WTC11 (cell line): ENCODE measurements at regions not wholly inside any gene's neighbourhood (a gene's known extent, or its start where the extent isn't known, plus 50 kb on each side); places are given as distances from the start of the nearest gene placed in this dataset.

Experiments
- CREB1 ChIP-seq: sonication (generic); formaldehyde crosslinking; IDR thresholded peaks from 2 replicates; pipeline ENCODE4 v1.8.0; 2023; ENCODE audit warnings: mild to moderate bottlenecking, missing genetic modification reagents
- CTCF ChIP-seq: fragments of 200-600 bp; IDR thresholded peaks from 2 replicates; pipeline ENCODE4 v1.8.0; 2022; ENCODE audit warnings: antibody characterized with exemption
- E2F4 ChIP-seq: sonication (generic); formaldehyde crosslinking; IDR thresholded peaks from 2 replicates; pipeline ENCODE4 v1.8.1; 2022; ENCODE audit warnings: low read depth, mild to moderate bottlenecking, moderate library complexity, missing genetic modification reagents, borderline replicate concordance
- FOXK1 ChIP-seq: sonication (generic); formaldehyde crosslinking; IDR thresholded peaks from 2 replicates; pipeline ENCODE4 v1.8.0; 2022; ENCODE audit warnings: mild to moderate bottlenecking, moderate library complexity, missing genetic modification reagents
- FOXP4 ChIP-seq: sonication (generic); formaldehyde crosslinking; IDR thresholded peaks from 2 replicates; pipeline ENCODE4 v1.8.0; 2022; ENCODE audit warnings: mild to moderate bottlenecking, missing genetic modification reagents
- GABPB1 ChIP-seq: sonication (generic); formaldehyde crosslinking; IDR thresholded peaks from 2 replicates; pipeline ENCODE4 v1.8.1; 2023; ENCODE audit warnings: mild to moderate bottlenecking, missing genetic modification reagents
- JUN ChIP-seq: sonication (generic); formaldehyde crosslinking; IDR thresholded peaks from 2 replicates; pipeline ENCODE4 v1.8.0; 2023; ENCODE audit warnings: mild to moderate bottlenecking, missing genetic modification reagents
- NR3C1 ChIP-seq: sonication (generic); formaldehyde crosslinking; conservative IDR thresholded peaks from 2 replicates; pipeline ENCODE4 v1.8.1; 2023; ENCODE audit warnings: low read depth, mild to moderate bottlenecking, missing genetic modification reagents
- SOX15 ChIP-seq: fragments of 250-450 bp; sonication (Bioruptor Pico); IDR thresholded peaks from 2 replicates; pipeline ENCODE4 v1.9.0; 2021; ENCODE audit warnings: mild to moderate bottlenecking
- SP1 ChIP-seq: sonication (generic); formaldehyde crosslinking; conservative IDR thresholded peaks from 2 replicates; pipeline ENCODE4 v1.8.1; 2022; ENCODE audit warnings: missing genetic modification reagents
- USF1 ChIP-seq: sonication (generic); formaldehyde crosslinking; IDR thresholded peaks from 2 replicates; pipeline ENCODE4 v1.8.0; 2022; ENCODE audit warnings: mild to moderate bottlenecking, missing genetic modification reagents
- USF2 ChIP-seq: sonication (generic); formaldehyde crosslinking; IDR thresholded peaks from 2 replicates; pipeline ENCODE4 v1.8.1; 2023; ENCODE audit warnings: mild to moderate bottlenecking, missing genetic modification reagents, moderate library complexity

GRCh38 chr9:135183069-135183468 is 95.6 kb downstream of the OLFM1 start:
- TF ChIP-seq CTCF (no peak), SP1 (CRISPR knock-in tag) (no peak), USF1 (CRISPR knock-in tag) (no peak), JUN (CRISPR knock-in tag) (no peak), GABPB1 (CRISPR knock-in tag) (no peak), NR3C1 (no peak), USF2 (no peak), FOXK1 (CRISPR knock-in tag) (no peak), FOXP4 (CRISPR knock-in tag) (no peak), SOX15 (CRISPR knock-in tag) (no peak), CREB1 (CRISPR knock-in tag) (no peak), E2F4 (CRISPR knock-in tag) (no peak)
